ENCODE measurements at regions not wholly inside any gene's neighbourhood (a gene's known extent, or its start where the extent isn't known, plus 50 kb on each side); places are given as distances from the start of the nearest gene placed in this dataset.
"Not testable (repeated sequence)": the region's sequence is repeated elsewhere in the genome, so short reads cannot be mapped to it uniquely, and the experiment has no call there.

GRCh38 chr2:38149531-38149930, 73.6 kb upstream of the CYP1B1 start:
- no peak for DNase-seq (ENCODE audit: low read depth in 4 of 4, low spot score in 2 of 4)

DNA sequence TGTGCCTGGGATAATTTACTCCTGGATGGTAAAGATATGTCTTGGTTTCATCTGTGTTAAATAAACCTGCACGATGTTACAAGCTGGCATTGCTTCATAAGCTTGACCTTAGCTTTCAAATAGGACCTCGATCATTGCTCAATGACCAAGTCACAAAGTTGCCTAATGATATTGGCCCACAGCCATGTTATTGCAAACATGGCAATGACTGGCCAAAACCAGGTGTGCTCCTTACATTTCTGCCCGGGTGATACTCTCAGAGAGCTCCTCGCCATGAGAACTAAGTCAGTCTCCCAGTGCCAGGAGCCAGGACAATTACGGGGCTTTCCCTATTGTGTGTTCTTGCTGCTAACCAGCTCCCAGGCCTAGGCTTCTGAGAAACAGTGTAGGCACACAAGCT, 72.5 kb upstream of the CYP1B1 start:
- no peak for DNase-seq (ENCODE audit: low read depth in 4 of 4, low spot score in 2 of 4)

DNA sequence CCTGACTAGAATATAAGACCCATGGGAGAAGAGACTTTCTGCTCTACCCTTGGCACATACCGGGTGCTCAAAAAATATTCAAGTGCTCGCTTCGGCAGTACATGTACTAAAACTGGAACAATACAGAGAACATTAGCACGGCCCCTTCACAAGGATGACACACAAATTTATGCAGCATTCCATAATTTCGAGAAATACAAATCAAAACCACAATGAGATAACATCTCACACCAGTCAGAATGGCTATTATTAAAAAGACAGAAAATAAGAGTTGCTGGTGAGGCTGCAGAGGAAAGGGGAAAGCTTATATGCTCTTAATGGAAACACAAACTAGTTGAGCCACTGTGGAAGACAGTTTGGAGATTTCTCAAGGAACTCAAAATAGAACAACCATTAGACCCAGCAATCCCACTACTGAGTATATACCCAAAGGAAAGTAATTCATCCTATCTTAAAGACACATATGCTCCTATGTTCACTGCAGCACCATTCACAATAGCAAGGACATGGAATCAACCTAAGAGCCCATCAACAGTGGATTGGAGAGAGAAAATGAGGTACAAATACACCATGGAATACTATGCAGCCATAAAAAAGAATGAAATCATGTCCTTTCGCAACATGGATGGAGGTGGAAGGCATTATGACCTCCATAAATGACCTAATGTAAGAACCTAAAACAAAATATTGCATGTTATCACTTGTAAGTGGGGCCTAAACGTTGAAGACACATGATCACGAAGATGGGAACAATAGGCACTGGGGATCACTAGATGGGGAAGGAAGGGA, 71.6 kb upstream of the CYP1B1 start:
- DNase-seq (ENCODE audit: low read depth in 4 of 4, low spot score in 2 of 4), result no peak

DNA sequence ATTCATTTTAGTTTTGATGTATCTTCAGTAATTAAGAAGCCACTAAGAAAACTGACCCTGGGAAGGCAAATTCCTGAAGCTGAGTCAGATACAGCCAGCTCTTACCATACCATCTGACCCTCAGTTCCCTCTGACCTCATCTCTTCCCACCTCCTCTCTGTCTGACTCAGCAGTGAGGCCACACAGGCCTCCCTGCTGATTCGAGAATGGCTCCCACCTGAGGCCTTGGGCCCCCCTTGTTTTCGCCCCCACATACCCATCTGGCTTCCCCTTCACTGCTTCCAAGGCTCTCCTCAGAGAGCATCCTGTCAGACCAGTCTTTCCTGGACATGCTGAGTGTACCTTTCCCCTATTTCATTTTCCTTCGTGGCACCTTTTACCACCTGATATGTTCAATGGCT, 71.0 kb upstream of the CYP1B1 start:
- DNase-seq (ENCODE audit: low read depth in 4 of 4, low spot score in 2 of 4), result no peak

DNA sequence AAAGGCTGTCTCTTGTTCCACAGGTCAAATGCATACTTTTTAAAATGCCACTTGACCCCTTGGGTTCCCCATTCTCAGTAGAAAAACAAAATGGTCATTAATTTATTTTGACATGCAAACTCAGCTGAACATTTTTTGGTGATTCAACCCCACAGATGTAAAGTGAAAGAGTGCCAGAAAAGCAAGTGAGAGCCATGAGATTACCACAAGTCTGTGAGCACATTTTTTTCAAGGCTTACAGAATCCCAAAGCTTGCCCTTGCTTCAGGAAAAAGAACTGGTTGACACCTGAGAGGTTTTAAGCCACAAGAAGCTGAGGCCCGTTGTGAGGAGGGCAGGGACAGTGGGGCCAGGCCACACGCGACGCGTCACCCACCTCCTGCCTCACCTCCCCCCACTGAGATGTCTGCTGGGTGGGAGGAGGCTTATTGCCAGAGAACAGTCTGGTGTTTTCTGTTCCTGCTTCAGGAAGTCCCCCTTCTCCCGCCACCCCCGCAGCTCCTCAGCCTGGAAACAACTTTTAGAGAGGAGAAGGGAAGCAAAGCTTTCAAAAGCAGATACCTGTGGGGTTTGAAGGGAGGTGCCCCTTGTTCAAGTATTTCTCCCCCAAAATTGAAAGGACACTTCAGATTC, 70.4 kb upstream of the CYP1B1 start:
- DNase-seq (ENCODE audit: low read depth in 4 of 4, low spot score in 2 of 4), result peak in 1 of 4 donors; percentile 78

GRCh38 chr2:38145236-38145635, 69.3 kb upstream of the CYP1B1 start:
- DNase-seq (ENCODE audit: low read depth in 4 of 4, low spot score in 2 of 4), result no peak

- no peak for DNase-seq (ENCODE audit: low read depth in 4 of 4, low spot score in 2 of 4)
Measured at GRCh38 chr2:38142627-38143026, 66.7 kb upstream of the CYP1B1 start.

DNA sequence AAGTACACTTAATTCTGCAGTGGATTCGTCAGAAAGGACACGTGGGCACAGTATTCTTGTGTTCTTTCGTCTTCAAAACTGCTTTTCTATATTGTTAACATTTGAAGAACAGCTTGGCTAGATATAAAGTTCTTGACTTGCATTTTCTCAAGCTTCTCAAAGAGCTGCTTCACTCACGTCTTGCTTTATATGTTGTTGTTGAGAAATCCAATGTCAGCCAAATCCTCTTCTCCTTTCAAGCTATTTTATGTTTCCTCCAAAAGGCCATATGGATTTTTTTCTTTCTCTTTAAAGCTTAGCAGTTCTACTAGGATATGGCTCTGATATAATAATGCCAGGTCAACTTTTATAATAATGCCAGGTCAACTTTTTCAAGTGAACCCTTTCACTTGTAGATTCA, 65.5 kb upstream of the CYP1B1 start:
- no peak for DNase-seq (ENCODE audit: low read depth in 4 of 4, low spot score in 2 of 4)

DNA sequence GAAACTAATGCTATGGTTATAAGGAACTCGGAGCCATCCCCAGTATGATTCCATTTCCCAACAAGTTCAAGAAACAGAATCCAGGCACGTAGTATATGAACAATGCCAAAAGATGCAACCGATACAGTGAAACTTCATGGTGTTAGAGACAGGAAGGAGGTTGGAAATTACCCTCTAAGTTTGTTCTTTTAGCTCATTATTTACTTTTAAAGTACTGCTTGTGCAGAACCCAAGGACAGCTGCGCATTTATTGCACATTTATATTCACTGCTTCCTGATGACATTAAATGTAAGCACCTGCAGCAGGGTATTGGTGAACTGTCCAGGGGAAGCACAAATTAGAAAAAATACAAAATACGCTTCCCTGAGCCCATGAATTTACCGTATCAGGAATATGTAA, 63.0 kb upstream of the CYP1B1 start:
- DNase-seq (ENCODE audit: low read depth in 4 of 4, low spot score in 2 of 4), result no peak

GRCh38 chr2:38138419-38138818, 62.5 kb upstream of the CYP1B1 start:
- DNase-seq (ENCODE audit: low read depth in 4 of 4, low spot score in 2 of 4), result no peak

DNA sequence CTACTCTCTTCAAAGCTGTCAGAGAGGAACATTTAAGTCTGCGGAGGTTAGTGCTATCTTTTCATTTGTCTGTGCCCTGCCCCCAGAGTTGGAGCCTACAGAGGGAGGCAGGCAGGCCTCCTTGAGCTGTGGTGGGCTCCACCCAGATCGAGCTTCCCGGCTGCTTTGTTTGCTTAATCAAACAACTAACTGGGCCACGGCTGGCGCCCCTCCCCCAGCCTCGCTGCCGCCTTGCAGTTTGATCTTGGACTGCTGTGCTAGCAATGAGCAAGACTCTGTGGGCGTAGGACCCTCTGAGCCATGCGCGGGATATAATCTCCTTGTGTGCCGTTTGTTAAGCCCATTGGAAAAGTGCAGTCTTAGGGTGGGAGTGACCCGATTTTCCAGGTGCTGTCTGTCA, 62.0 kb upstream of the CYP1B1 start:
- not testable (repeated sequence) for DNase-seq (ENCODE audit: low read depth in 4 of 4, low spot score in 2 of 4)

- no peak for DNase-seq (ENCODE audit: low read depth in 4 of 4, low spot score in 2 of 4)
Measured at GRCh38 chr2:38131676-38132075, 55.7 kb upstream of the CYP1B1 start.

GRCh38 chr2:38130876-38131275, 54.9 kb upstream of the CYP1B1 start:
- no peak for DNase-seq (ENCODE audit: low read depth in 4 of 4, low spot score in 2 of 4)

GRCh38 chr2:38129987-38130386, 54.0 kb upstream of the CYP1B1 start:
- DNase-seq (ENCODE audit: low read depth in 4 of 4, low spot score in 2 of 4), result no peak

GRCh38 chr2:38129481-38129880, 53.5 kb upstream of the CYP1B1 start:
- no peak for DNase-seq (ENCODE audit: low read depth in 4 of 4, low spot score in 2 of 4)

DNA sequence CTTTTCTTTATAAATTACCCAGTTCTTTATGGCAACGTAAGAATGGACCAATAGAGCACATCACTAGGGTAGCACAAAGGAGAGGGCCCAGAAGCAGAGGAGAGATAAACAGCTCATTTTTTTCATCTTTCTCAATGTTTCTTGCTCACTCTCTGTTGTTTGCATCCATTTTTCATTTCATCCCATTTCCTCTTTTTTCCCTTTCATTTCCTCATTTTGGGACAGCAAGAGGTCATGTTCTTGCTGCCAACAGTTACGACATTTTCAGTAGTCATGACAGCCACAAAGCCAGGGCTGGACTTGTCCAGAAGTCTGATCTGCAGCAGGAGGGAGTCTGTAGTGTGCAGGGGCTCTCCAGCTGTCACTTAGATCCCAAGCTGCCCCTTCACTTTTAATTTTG, 52.7 kb upstream of the CYP1B1 start:
- DNase-seq (ENCODE audit: low read depth in 4 of 4, low spot score in 2 of 4), result no peak

GRCh38 chr2:38127277-38127676, 51.3 kb upstream of the CYP1B1 start:
- no peak for DNase-seq (ENCODE audit: low read depth in 4 of 4, low spot score in 2 of 4)

DNA sequence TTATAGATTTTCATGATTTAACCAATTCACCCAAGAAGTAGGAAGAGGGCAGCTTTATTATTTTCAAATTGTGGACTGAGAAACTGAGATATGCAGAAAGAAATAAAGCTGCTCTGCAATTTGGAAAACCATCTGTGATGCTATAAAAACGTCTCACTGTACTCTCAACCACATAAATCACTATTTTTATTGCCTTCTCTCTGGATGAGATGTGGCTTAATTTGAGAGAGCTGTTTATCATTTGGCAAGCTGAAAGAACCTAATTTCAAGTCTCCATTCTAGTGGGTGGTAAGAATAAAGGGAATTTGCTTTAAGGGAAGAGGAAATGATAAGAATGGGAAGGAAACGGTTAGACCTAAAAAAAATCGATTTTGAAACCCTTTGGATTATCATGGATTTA, 49.9 kb upstream of the CYP1B1 start:
- DNase-seq (ENCODE audit: low read depth in 4 of 4, low spot score in 2 of 4), result peak in 2 of 4 donors; percentile 69 to 73

All from left renal cortex interstitium (tissue), 4 donors.